Ishikawa (cell line): ENCODE measurements at regions not wholly inside any gene's neighbourhood (a gene's known extent, or its start where the extent isn't known, plus 50 kb on each side); places are given as distances from the start of the nearest gene placed in this dataset.

Source experiments
- CEBPB ChIP-seq: IDR thresholded peaks from 2 replicates; pipeline ENCODE4 v1.6.1; 2012
- CREB1 ChIP-seq: IDR thresholded peaks from 2 replicates; pipeline ENCODE4 v1.6.1; 2012; ENCODE audit warnings: low read depth
- EGR1 ChIP-seq: IDR thresholded peaks from 2 replicates; pipeline ENCODE4 v1.6.1; 2012
- EP300 ChIP-seq: IDR thresholded peaks from 2 replicates; pipeline ENCODE4 v1.6.1; 2012; ENCODE audit warnings: borderline replicate concordance
- FOXM1 ChIP-seq: IDR thresholded peaks from 2 replicates; pipeline ENCODE4 v1.6.1; 2012; ENCODE audit warnings: low read depth, borderline replicate concordance
- NFIC ChIP-seq: IDR thresholded peaks from 2 replicates; pipeline ENCODE4 v1.6.1; 2012
- RAD21 ChIP-seq: IDR thresholded peaks from 2 replicates; pipeline ENCODE4 v1.6.1; 2012; ENCODE audit warnings: low read depth
- TAF1 ChIP-seq: IDR thresholded peaks from 2 replicates; pipeline ENCODE4 v1.6.1; 2012; ENCODE audit warnings: low read depth, mild to moderate bottlenecking
- TEAD4 ChIP-seq: IDR thresholded peaks from 2 replicates; pipeline ENCODE4 v1.6.1; 2012
- TF ChIP-seq, protein P1 (sequence below): IDR thresholded peaks from 2 replicates; pipeline ENCODE4 v1.6.1; 2012
- TF ChIP-seq, protein P2 (sequence below): IDR thresholded peaks from 2 replicates; pipeline ENCODE4 v1.6.1; 2012; ENCODE audit warnings: low read depth, mild to moderate bottlenecking
- TF ChIP-seq, protein P3 (sequence below): IDR thresholded peaks from 2 replicates; pipeline ENCODE4 v1.6.1; 2012

DNA sequence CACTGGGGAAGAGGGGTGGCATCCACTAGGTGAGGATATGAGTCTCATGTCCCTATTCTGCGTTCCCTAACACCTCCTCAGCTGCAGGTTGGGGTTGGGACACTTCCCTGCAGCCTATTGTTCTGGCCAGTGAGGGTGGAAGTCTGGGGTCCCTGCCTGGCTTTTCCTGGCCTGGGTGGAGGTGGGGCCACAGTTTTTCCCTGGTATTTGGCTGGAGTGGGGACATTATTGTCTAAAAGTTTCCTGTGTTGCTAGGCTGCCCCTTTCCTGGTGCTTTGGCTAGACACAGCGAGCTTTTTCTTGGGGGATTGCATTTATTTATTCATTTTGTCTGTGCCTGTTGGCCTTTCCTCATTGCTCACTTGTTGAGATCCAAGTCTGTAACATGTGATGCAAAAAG, 559.5 kb upstream of the IGFBP3 start:
- TF ChIP-seq TAF1 (no peak), EP300 (no peak), FOXM1 (no peak), TEAD4 (no peak), CEBPB (no peak), NFIC (no peak), CREB1 (no peak), EGR1 (no peak), RAD21 (no peak)
- TF ChIP-seq, protein P1, sequence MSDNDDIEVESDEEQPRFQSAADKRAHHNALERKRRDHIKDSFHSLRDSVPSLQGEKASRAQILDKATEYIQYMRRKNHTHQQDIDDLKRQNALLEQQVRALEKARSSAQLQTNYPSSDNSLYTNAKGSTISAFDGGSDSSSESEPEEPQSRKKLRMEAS = no peak
- TF ChIP-seq, protein P2, sequence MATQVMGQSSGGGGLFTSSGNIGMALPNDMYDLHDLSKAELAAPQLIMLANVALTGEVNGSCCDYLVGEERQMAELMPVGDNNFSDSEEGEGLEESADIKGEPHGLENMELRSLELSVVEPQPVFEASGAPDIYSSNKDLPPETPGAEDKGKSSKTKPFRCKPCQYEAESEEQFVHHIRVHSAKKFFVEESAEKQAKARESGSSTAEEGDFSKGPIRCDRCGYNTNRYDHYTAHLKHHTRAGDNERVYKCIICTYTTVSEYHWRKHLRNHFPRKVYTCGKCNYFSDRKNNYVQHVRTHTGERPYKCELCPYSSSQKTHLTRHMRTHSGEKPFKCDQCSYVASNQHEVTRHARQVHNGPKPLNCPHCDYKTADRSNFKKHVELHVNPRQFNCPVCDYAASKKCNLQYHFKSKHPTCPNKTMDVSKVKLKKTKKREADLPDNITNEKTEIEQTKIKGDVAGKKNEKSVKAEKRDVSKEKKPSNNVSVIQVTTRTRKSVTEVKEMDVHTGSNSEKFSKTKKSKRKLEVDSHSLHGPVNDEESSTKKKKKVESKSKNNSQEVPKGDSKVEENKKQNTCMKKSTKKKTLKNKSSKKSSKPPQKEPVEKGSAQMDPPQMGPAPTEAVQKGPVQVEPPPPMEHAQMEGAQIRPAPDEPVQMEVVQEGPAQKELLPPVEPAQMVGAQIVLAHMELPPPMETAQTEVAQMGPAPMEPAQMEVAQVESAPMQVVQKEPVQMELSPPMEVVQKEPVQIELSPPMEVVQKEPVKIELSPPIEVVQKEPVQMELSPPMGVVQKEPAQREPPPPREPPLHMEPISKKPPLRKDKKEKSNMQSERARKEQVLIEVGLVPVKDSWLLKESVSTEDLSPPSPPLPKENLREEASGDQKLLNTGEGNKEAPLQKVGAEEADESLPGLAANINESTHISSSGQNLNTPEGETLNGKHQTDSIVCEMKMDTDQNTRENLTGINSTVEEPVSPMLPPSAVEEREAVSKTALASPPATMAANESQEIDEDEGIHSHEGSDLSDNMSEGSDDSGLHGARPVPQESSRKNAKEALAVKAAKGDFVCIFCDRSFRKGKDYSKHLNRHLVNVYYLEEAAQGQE = no peak
- TF ChIP-seq, protein P3, sequence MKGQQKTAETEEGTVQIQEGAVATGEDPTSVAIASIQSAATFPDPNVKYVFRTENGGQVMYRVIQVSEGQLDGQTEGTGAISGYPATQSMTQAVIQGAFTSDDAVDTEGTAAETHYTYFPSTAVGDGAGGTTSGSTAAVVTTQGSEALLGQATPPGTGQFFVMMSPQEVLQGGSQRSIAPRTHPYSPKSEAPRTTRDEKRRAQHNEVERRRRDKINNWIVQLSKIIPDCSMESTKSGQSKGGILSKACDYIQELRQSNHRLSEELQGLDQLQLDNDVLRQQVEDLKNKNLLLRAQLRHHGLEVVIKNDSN = no peak
